Right lobe of liver (tissue), 6 donors: ENCODE measurements at regions not wholly inside any gene's neighbourhood (a gene's known extent, or its start where the extent isn't known, plus 50 kb on each side); places are given as distances from the start of the nearest gene placed in this dataset.

Experiments
- ATAC-seq, 4 donors: fragments of 200-7000 bp; cut with Tn5 transposase; one replicate each; pipeline ENCODE4 v1.9.1; 2020; ENCODE audit warnings: mild to moderate bottlenecking in 4 of 4, moderate library complexity in 4 of 4
- DNase-seq, 3 donors: peaks; one replicate each; pipeline ENCODE4 v3.0.0-alpha.2; 2020
- H3K27ac ChIP-seq, 3 donors: fragments of 200-600 bp; one replicate each; pipeline ENCODE4 v1.8.0; 2022
- H3K27me3 ChIP-seq, 2 donors: fragments of 200-600 bp; one replicate each; pipeline ENCODE4 v1.8.0; 2022
- H3K36me3 ChIP-seq, 4 donors: fragments of 200-600 bp; sonication (generic) in 1 of 4; one replicate each; pipeline versions ENCODE4 v1.5.1 to v1.8.0; 2017 to 2022; ENCODE audit warnings: control low read depth in 1 of 4
- H3K4me1 ChIP-seq, 4 donors: fragments of 200-600 bp; sonication (generic) in 1 of 4; one replicate each; pipeline versions ENCODE4 v1.5.1 to v1.8.0; 2017 to 2022; ENCODE audit warnings: control low read depth in 1 of 4
- H3K4me3 ChIP-seq, 3 donors: fragments of 200-600 bp; one replicate each; pipeline ENCODE4 v1.8.0; 2022
- H3K9me3 ChIP-seq, 4 donors: fragments of 200-600 bp; sonication (generic) in 1 of 4; one replicate each; pipeline versions ENCODE4 v1.5.1 to v1.8.0; 2017 to 2022; ENCODE audit warnings: control low read depth in 1 of 4
- POLR2A ChIP-seq: fragments of 450-650 bp; IDR thresholded peaks from one replicate; pipeline ENCODE4 v1.6.1; 2017; ENCODE audit warnings: antibody characterized with exemption, mild to moderate bottlenecking
- WGBS: methylation state at CpG from one replicate; pipeline ENCODE4 v1.1.6; 2018; ENCODE audit warnings: low coverage, low lambda C conversion rate; ENCODE audit not compliant: insufficient coverage; ENCODE audit errors: missing lambda C conversion rate; 5-methylcytosine and 5-hydroxymethylcytosine counted together
- intact Hi-C, 2 donors: fragments of 100-400 bp; cut with DNase I; formaldehyde crosslinking; loops; one replicate each; pipeline versions ENCODE4 v1.11.2 to v1.14.1; 2022
- TF ChIP-seq, protein P1 (sequence below), 4 donors: fragments of 200-600 bp in 3 of 4; fragments of 450-650 bp in 1 of 4; IDR thresholded peaks; one replicate each; pipeline versions ENCODE4 v1.5.1 to v1.8.0; 2016 to 2022; ENCODE audit warnings: antibody characterized with exemption in 4 of 4, mild to moderate bottlenecking in 2 of 4
- donor health status: DM: no; HTN: yes; CAD: no.
- donor health status: DM: no; HTN: no; CAD: no.
- donor health status: DM: no; HTN: no; CAD: no.
- donor health status: DM: no; HTN: yes; CAD: no.
- donor health status: DM: no; HTN: yes; CAD: no.

DNA sequence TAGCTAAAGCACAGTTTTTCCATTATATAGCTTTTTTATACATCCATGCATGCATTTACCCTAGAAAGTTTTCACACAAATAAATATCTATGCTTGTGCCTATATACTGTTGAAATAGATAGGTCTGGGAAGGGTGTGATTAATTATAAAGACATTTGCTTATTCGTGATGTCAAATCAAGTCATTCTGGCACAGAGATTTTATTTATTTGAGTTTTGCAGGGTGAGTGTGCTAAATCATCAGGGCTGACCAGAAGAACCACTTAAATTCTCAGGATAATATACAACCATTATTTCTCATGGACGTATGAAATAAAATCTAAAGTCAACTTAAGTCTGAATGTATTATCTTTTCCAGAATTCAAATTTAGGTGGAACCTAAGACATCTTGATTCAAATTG is 295.5 kb downstream of the EPHA4 start:
- DNase-seq, result no peak
- no peaks in the 10 kb centered on the region for H3K36me3 ChIP-seq
- H3K27me3 ChIP-seq, result no peaks in the 10 kb centered on the region
- intact Hi-C loops, result no loop called here
- no peak for TF ChIP-seq POLR2A
- TF ChIP-seq, protein P1, sequence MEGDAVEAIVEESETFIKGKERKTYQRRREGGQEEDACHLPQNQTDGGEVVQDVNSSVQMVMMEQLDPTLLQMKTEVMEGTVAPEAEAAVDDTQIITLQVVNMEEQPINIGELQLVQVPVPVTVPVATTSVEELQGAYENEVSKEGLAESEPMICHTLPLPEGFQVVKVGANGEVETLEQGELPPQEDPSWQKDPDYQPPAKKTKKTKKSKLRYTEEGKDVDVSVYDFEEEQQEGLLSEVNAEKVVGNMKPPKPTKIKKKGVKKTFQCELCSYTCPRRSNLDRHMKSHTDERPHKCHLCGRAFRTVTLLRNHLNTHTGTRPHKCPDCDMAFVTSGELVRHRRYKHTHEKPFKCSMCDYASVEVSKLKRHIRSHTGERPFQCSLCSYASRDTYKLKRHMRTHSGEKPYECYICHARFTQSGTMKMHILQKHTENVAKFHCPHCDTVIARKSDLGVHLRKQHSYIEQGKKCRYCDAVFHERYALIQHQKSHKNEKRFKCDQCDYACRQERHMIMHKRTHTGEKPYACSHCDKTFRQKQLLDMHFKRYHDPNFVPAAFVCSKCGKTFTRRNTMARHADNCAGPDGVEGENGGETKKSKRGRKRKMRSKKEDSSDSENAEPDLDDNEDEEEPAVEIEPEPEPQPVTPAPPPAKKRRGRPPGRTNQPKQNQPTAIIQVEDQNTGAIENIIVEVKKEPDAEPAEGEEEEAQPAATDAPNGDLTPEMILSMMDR (IDR thresholded peaks at IDR 0.05), result no peak
- WGBS, result 69% methylated on average over 2 of the region's 2 CpGs
- no peak overlapping the region for H3K27ac ChIP-seq
- no peak overlapping the region for H3K4me3 ChIP-seq
- no peaks in the 10 kb centered on the region for H3K4me1 ChIP-seq
- H3K9me3 ChIP-seq, result no peaks in the 10 kb centered on the region
- no peak for ATAC-seq

DNA sequence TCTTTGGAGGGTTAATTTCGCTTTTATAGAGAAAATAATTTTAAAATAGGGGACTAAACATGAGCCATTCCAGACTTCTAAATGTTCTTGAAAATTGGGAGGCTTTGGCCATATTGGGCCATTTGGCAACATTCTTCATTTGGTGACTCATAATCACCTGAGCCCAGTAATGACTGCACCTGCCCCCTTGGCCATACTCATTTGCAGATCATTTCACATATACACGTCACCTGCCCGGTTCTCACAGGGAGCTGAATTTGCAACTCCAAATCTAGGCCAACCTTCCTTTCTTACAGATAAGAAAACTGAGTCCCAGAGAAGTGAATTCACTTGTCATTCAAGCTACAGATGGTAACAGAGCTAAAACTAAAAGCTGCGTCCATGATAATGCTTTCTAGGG is 289.7 kb downstream of the EPHA4 start:
- H3K27me3 ChIP-seq, result no peaks in the 10 kb centered on the region
- no peaks in the 10 kb centered on the region for H3K4me1 ChIP-seq
- DNase-seq, result no peak
- no peak for ATAC-seq
- H3K27ac ChIP-seq, result no peak overlapping the region
- H3K9me3 ChIP-seq, result no peaks in the 10 kb centered on the region
- TF ChIP-seq, protein P1 (IDR thresholded peaks at IDR 0.05), result no peak
- TF ChIP-seq POLR2A, result no peak
- H3K36me3 ChIP-seq, result no peaks in the 10 kb centered on the region
- intact Hi-C loops, result no loop called here
- H3K4me3 ChIP-seq, result no peak overlapping the region
- 71% methylated on average over 4 of the region's 4 CpGs for WGBS

DNA sequence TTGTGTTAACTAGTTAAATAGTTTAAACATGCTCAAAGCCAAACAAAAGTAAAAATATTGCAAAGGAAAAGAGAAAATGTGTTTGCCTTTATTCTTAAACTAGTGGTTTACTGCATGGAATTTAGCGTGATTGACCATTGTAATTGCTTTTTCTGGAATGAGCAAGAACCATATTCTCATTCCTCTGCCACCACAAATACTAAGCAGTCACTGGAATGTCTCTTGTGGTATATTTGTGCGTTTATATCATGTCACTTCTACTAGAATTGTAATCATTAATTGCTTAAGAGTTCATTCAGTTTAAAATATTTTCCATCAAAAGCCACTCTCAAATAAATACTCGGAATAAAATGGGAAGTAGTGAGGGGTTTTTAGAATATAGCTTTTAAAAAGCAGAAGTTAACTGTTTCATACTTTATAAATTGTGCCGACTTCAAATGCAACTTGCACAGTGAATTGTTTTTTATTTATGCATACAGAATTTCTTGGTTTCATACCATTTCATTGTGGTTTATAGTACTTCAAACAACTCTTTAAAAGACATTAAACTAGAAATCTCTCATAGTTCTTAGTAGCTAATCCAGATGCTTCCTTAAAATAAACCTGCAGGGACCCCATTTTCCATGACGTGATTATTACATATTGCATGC is 288.1 kb downstream of the EPHA4 start:
- DNase-seq, result no peak
- intact Hi-C loops, result no loop called here
- H3K27ac ChIP-seq, result no peak overlapping the region
- no peak for ATAC-seq
- 42% methylated on average over 5 of the region's 5 CpGs for WGBS
- TF ChIP-seq, protein P1 (IDR thresholded peaks at IDR 0.05), result no peak
- no peak for TF ChIP-seq POLR2A
- H3K4me1 ChIP-seq, result no peaks in the 10 kb centered on the region
- no peak overlapping the region for H3K4me3 ChIP-seq
- no peaks in the 10 kb centered on the region for H3K9me3 ChIP-seq
- H3K27me3 ChIP-seq, result no peaks in the 10 kb centered on the region
- no peaks in the 10 kb centered on the region for H3K36me3 ChIP-seq

DNA sequence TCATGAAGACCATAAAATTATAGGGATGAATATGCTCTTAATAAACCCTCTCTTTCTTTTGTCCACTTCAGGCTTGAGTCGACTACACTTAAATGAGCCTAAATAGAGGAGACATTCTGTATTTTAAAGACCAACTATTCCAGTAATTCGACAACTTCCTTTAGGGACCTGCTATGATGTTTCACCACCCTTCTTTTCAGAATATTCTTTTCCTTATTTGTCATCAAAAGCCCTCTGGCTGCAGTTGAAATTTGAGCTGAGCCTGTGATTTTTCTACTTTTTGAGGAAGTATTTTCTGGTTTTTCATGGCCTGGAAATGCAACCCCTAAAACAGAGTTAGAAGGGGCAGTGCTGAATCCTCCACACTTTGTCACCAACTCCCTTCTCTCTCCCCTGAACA is 287.0 kb downstream of the EPHA4 start:
- DNase-seq, result no peak
- no peaks in the 10 kb centered on the region for H3K9me3 ChIP-seq
- no peak overlapping the region for H3K27ac ChIP-seq
- TF ChIP-seq, protein P1 (IDR thresholded peaks at IDR 0.05), result no peak
- TF ChIP-seq POLR2A, result no peak
- no peak overlapping the region for H3K4me3 ChIP-seq
- no peaks in the 10 kb centered on the region for H3K36me3 ChIP-seq
- intact Hi-C loops, result no loop called here
- no peaks in the 10 kb centered on the region for H3K27me3 ChIP-seq
- WGBS, result 42% methylated on average over 2 of the region's 2 CpGs
- no peaks in the 10 kb centered on the region for H3K4me1 ChIP-seq
- no peak for ATAC-seq

DNA sequence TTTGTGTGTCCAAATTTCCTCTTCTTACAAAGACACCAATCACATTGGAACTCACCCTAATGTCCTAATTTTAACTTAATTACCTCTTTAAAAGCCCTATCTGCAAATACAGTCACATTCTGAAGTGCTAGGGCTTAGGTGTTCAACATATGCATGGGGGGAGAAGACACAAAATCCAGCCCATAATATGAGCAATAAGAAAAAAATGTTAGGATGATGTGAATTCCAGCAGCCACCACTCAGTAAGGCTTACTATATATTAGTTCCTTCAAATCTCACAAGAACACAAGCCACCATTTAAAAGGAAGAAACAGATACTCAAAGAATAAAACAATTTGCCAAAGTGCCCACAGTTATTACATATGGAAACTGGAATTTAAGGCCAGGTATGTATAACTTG is 285.7 kb downstream of the EPHA4 start:
- DNase-seq, result no peak
- no peak overlapping the region for H3K27ac ChIP-seq
- no peaks in the 10 kb centered on the region for H3K4me1 ChIP-seq
- H3K27me3 ChIP-seq, result no peaks in the 10 kb centered on the region
- ATAC-seq, result no peak
- TF ChIP-seq, protein P1 (IDR thresholded peaks at IDR 0.05), result no peak
- no peak for TF ChIP-seq POLR2A
- H3K4me3 ChIP-seq, result no peak overlapping the region
- intact Hi-C loops, result no loop called here
- no peaks in the 10 kb centered on the region for H3K36me3 ChIP-seq
- H3K9me3 ChIP-seq, result no peaks in the 10 kb centered on the region
